H1 (cell line): ENCODE measurements at regions not wholly inside any gene's neighbourhood (a gene's known extent, or its start where the extent isn't known, plus 50 kb on each side); places are given as distances from the start of the nearest gene placed in this dataset.

ENCODE experiments used
- CHD2 ChIP-seq: IDR thresholded peaks from 2 replicates; pipeline ENCODE4 v1.6.1; 2012; ENCODE audit warnings: low read length, improper control_type of control experiment
- TAF7 ChIP-seq: optimal IDR thresholded peaks from 2 replicates; pipeline ENCODE3; 2011; ENCODE audit warnings: low read depth, mild to moderate bottlenecking, inconsistent platforms, low read length, moderate library complexity, borderline replicate concordance
- TCF12 ChIP-seq: IDR thresholded peaks from 2 replicates; pipeline ENCODE4 v1.6.1; 2011; ENCODE audit warnings: low read depth, mild to moderate bottlenecking, low read length
- TF ChIP-seq, protein P1 (sequence below): IDR thresholded peaks from 2 replicates; pipeline ENCODE4 v1.6.1; 2012; ENCODE audit warnings: inconsistent platforms

DNA sequence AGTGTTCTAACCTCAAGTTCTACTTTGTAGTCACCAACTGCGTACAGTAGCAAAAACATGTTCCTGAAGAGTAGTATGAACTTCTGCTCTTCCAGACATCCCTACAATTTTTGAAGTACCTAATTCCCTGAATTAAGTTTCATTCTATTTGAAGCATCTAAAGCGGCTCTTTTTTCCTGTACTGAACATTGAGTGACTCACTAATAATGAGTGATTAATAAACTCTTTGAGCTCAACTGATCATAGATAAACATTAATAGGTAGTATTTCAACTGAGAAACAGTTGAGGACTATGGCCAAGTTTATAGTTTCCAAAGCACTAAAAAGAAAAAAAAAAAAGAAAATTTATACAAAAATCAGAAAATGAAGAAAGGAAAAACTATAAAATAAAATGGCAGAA, 683.1 kb downstream of the LTN1 start (continued):
- no peak for TF ChIP-seq TAF7
- no peak for TF ChIP-seq TCF12
- no peak for TF ChIP-seq CHD2
- TF ChIP-seq, protein P1, sequence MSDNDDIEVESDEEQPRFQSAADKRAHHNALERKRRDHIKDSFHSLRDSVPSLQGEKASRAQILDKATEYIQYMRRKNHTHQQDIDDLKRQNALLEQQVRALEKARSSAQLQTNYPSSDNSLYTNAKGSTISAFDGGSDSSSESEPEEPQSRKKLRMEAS = no peak
